ENCODE measurements at regions not wholly inside any gene's neighbourhood (a gene's known extent, or its start where the extent isn't known, plus 50 kb on each side); places are given as distances from the start of the nearest gene placed in this dataset.

GRCh38 chr2:79383681-79384080 is 129.2 kb upstream of the CTNNA2 start:
- Histone ChIP-seq H3K4me1 (no peaks in the 10 kb centered on the region), H3K9me3 (no peaks in the 10 kb centered on the region), H3K27me3 (no peaks in the 10 kb centered on the region), H3K36me3 (no peaks in the 10 kb centered on the region), H3K27ac (no peak overlapping the region), H3K4me3 (no peak overlapping the region)
- 38 to 66% methylated on average over 1 of the region's 1 CpG for WGBS, 2 donors
- no peak for DNase-seq (ENCODE audit: low spot score in 2 of 2)
- no peak for TF ChIP-seq EP300 (IDR thresholded peaks at IDR 0.05)
- no peak for TF ChIP-seq POLR2A (IDR thresholded peaks at IDR 0.05)
- TF ChIP-seq CTCF (IDR thresholded peaks at IDR 0.05): no peak

GRCh38 chr2:79375817-79376216 is 137.0 kb upstream of the CTNNA2 start:
- Histone ChIP-seq H3K36me3 (no peaks in the 10 kb centered on the region), H3K4me1 (no peaks in the 10 kb centered on the region), H3K27ac (no peak overlapping the region), H3K9me3 (no peaks in the 10 kb centered on the region), H3K27me3 (no peaks in the 10 kb centered on the region), H3K4me3 (no peak overlapping the region)
- TF ChIP-seq POLR2A (IDR thresholded peaks at IDR 0.05): no peak
- no peak for TF ChIP-seq EP300 (IDR thresholded peaks at IDR 0.05)
- no peak for TF ChIP-seq CTCF (IDR thresholded peaks at IDR 0.05)
- 76 to 80% methylated on average over 4 of the region's 4 CpGs for WGBS, 2 donors
- no peak for DNase-seq (ENCODE audit: low spot score in 2 of 2)

- H3K4me1 ChIP-seq: no peaks in the 10 kb centered on the region
- H3K4me3 ChIP-seq: no peak overlapping the region
- no peaks in the 10 kb centered on the region for H3K36me3 ChIP-seq
- H3K9me3 ChIP-seq: no peaks in the 10 kb centered on the region
- TF ChIP-seq POLR2A (IDR thresholded peaks at IDR 0.05) (no peak), CTCF (IDR thresholded peaks at IDR 0.05) (no peak), EP300 (IDR thresholded peaks at IDR 0.05) (no peak)
- no peak overlapping the region for H3K27ac ChIP-seq
- DNase-seq (ENCODE audit: low spot score in 2 of 2): no peak
- H3K27me3 ChIP-seq: no peaks in the 10 kb centered on the region
- 32 to 38% methylated on average over 3 to 4 of the region's 4 CpGs for WGBS, 2 donors
Measured at GRCh38 chr2:79373358-79374130, 139.3 kb upstream of the CTNNA2 start.

DNA sequence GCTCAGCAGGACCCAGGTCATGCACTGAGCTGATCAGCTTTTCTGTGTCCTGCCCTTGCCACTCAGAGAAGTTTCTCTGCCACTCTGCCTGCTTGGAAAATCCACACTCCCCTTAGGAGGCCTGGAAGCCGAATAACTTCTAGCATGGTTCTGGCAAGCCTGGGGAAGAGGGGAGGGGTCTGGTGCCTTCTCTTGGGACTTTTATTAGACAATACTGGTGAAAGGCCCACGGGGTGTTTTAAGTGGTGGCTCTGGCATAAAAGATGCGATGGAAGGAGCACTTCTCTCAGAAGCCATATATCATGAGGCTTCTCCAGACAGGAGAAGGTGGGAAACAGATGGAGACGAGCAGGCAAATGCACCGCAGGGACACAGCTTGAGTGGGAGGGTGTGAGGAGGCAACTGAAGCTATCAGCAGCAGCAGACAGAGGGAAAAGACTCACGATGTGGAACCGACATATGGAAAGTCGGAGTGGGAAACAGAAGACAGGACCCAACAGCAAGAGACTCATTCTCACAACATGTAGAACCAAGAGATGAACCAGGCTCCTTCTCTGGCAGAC is 141.8 kb upstream of the CTNNA2 start:
- no peaks in the 10 kb centered on the region for H3K27me3 ChIP-seq
- no peak for TF ChIP-seq CTCF (IDR thresholded peaks at IDR 0.05)
- no peak for TF ChIP-seq POLR2A (IDR thresholded peaks at IDR 0.05)
- no peak for TF ChIP-seq EP300 (IDR thresholded peaks at IDR 0.05)
- no peak overlapping the region for H3K4me3 ChIP-seq
- no peaks in the 10 kb centered on the region for H3K36me3 ChIP-seq
- 36 to 44% methylated on average over 8 of the region's 8 CpGs for WGBS, 2 donors
- no peak overlapping the region for H3K27ac ChIP-seq
- DNase-seq (ENCODE audit: low spot score in 2 of 2): no peak
- H3K4me1 ChIP-seq: no peaks in the 10 kb centered on the region
- H3K9me3 ChIP-seq: no peaks in the 10 kb centered on the region

- Histone ChIP-seq H3K27ac (no peak overlapping the region), H3K27me3 (no peaks in the 10 kb centered on the region), H3K4me1 (no peaks in the 10 kb centered on the region), H3K4me3 (no peak overlapping the region), H3K36me3 (no peaks in the 10 kb centered on the region), H3K9me3 (no peaks in the 10 kb centered on the region)
- 51 to 56% methylated on average over 8 to 9 of the region's 9 CpGs for WGBS, 2 donors
- TF ChIP-seq CTCF (IDR thresholded peaks at IDR 0.05): no peak
- no peak for TF ChIP-seq EP300 (IDR thresholded peaks at IDR 0.05)
- TF ChIP-seq POLR2A (IDR thresholded peaks at IDR 0.05): no peak
- no peak for DNase-seq (ENCODE audit: low spot score in 2 of 2)
Measured at GRCh38 chr2:79369127-79369526, 143.7 kb upstream of the CTNNA2 start.

Data from tibial nerve (tissue), 4 donors.